Thymus (tissue), 11 donors: ENCODE measurements at regions not wholly inside any gene's neighbourhood (a gene's known extent, or its start where the extent isn't known, plus 50 kb on each side); places are given as distances from the start of the nearest gene placed in this dataset.

ENCODE experiments used
- DNase-seq, 9 donors: peaks; one replicate each; pipeline ENCODE4 v3.0.0-alpha.2; 2013; ENCODE audit warnings: low spot score in 9 of 9, low read depth in 6 of 9, missing footprints in 1 of 9
- H3K27ac ChIP-seq, 2 donors: one replicate each; pipeline ENCODE4 v1.5.1; 2013; ENCODE audit warnings: control low read depth in 1 of 2, low read depth in 1 of 2, low read length in 1 of 2, mild to moderate bottlenecking in 1 of 2, moderate library complexity in 1 of 2
- H3K27me3 ChIP-seq, 2 donors: one replicate each; pipeline ENCODE4 v1.5.1; 2013; ENCODE audit warnings: low read length in 1 of 2; ENCODE audit not compliant: control insufficient read depth in 2 of 2, insufficient read depth in 1 of 2
- H3K36me3 ChIP-seq, 2 donors: one replicate each; pipeline ENCODE4 v1.5.1; 2013; ENCODE audit warnings: low read length in 1 of 2, mild to moderate bottlenecking in 1 of 2, moderate library complexity in 1 of 2; ENCODE audit not compliant: control insufficient read depth in 2 of 2, insufficient read depth in 2 of 2
- H3K4me1 ChIP-seq, 2 donors: one replicate each; pipeline ENCODE4 v1.5.1; 2013; ENCODE audit warnings: low read length in 2 of 2; ENCODE audit not compliant: control insufficient read depth in 2 of 2, insufficient read depth in 2 of 2
- H3K4me3 ChIP-seq, 2 donors: one replicate each; pipeline ENCODE4 v1.5.1; 2013; ENCODE audit warnings: low read length in 2 of 2, control low read depth in 1 of 2, mild to moderate bottlenecking in 1 of 2
- H3K9me3 ChIP-seq, 2 donors: one replicate each; pipeline ENCODE4 v1.5.1; 2013; ENCODE audit warnings: low read length in 1 of 2, mild to moderate bottlenecking in 1 of 2; ENCODE audit not compliant: control insufficient read depth in 2 of 2, insufficient read depth in 1 of 2
- WGBS: extraction: QIAGEN DNeasy Blood & Tissue Kit; methylation state at CpG from one replicate; pipeline ENCODE4 v1.1.7; 2013; 5-methylcytosine and 5-hydroxymethylcytosine counted together
- donor health status: healthy.

DNA sequence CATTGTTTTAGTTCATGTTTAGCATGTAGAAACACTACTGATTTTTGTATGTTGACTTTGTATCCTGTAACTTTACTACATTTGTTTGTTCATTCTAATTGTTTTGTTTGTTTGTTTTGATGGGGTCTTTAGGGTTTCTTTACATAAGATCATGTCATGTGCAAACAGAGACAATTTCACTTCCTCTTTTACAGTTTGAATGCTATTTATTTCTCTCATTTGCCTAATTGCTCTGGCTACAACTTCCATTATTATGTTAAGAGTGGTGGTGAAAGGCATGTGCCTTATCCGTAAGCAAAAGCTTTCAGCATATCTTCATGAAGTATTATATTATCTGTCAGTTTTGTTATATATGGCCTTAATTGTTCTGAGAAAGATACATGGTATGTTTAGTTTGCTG is 571.1 kb downstream of the PCDH7 start:
- 94% methylated on average over 1 of the region's 1 CpG for WGBS
- peaks cover 0 to 3% of the 10 kb centered on the region in 2 donors for H3K9me3 ChIP-seq
- H3K4me3 ChIP-seq: no peak overlapping the region
- no peaks in the 10 kb centered on the region for H3K27me3 ChIP-seq
- H3K4me1 ChIP-seq: no peaks in the 10 kb centered on the region
- no peak overlapping the region for H3K27ac ChIP-seq
- no peak for DNase-seq
- H3K36me3 ChIP-seq: no peaks in the 10 kb centered on the region

DNA sequence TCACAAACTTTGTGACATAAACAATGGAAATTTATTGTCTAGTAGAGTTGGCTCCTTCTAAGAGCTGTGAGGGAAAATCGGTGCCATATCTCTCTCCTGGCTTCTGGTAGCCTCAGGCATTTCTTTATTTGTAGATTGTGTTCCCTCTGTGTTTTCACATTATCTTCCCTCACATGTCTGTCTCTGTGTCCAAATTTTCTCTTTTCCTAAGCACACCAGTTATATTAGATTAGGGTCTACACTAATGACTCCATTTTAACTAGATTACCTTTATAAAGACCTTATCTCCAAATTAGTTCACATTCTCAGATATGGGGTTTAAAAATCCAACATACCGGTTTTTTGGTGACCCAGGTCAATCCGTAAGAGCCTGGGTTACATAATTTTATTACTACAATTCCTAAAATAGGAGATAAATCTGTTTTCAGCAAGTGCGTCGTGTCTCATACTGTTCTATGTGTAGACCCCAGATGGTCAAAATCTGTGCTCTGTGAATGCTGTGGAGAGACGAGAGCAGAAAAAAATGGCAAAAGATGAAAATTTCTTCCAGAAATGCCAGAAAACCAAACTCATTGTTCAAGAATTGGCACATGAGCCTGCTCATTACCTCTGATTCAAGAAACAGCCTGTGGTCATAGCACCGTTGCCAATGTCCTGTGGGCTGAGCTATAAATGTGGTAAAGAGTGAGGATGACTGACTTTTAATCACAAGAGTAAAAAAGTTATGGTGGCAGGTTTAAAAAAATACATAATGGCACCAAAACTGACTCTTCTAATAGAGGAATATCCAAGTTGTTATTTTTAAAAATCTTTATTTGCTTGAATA is 574.7 kb downstream of the PCDH7 start:
- no peak overlapping the region for H3K27ac ChIP-seq
- no peaks in the 10 kb centered on the region for H3K4me1 ChIP-seq
- H3K9me3 ChIP-seq: no peaks in the 10 kb centered on the region
- H3K27me3 ChIP-seq: no peaks in the 10 kb centered on the region
- no peak overlapping the region for H3K4me3 ChIP-seq
- H3K36me3 ChIP-seq: no peaks in the 10 kb centered on the region
- 87% methylated on average over 7 of the region's 7 CpGs for WGBS
- DNase-seq: no peak

DNA sequence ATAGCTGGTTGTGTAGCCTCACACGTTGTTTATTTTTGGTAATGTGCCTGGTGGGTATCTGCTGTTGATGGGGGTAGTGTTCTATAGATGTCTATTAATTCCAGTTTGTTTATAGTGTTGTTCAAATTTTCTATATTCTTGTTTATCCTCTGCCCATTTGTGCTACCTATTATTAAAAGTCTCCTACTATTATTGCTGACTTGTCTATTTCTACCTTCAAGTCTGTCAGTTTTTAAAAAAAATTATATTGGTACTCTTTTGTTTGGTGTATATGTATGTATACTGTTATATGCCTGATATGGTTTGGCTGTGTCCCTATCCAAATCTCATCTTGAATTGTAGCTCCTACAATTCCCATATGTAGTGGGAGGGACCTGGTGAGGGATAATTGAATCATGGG is 578.6 kb downstream of the PCDH7 start:
- H3K27me3 ChIP-seq: no peaks in the 10 kb centered on the region
- no peaks in the 10 kb centered on the region for H3K9me3 ChIP-seq
- WGBS: 57% methylated on average over 1 of the region's 1 CpG
- H3K27ac ChIP-seq: no peak overlapping the region
- H3K36me3 ChIP-seq: no peaks in the 10 kb centered on the region
- no peak overlapping the region for H3K4me3 ChIP-seq
- no peak for DNase-seq
- H3K4me1 ChIP-seq: no peaks in the 10 kb centered on the region

DNA sequence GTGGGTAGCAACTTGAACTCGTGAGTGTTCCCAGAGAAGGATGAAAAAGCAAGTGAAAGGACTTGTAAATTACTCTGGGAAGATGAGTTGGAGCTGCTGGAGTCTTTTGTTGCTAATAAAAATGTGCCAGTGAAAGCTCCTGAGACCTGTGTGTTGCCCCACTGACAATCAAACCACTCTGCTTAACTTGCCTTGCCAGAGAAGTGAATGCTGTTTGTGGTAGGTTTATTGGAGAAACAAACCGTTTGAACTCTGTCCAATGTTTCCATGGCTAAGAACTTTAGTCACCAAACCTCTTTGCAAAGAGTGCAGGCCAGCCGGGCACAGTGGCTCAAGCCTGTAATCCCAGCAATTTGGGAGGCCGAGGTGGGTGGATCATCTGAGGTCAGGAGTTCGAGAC is 586.9 kb downstream of the PCDH7 start:
- Histone ChIP-seq H3K9me3 (no peaks in the 10 kb centered on the region), H3K4me3 (no peak overlapping the region), H3K27me3 (no peaks in the 10 kb centered on the region), H3K4me1 (no peaks in the 10 kb centered on the region), H3K36me3 (no peaks in the 10 kb centered on the region), H3K27ac (no peak overlapping the region)
- WGBS: 88% methylated on average over 5 of the region's 5 CpGs
- DNase-seq: no peak

DNA sequence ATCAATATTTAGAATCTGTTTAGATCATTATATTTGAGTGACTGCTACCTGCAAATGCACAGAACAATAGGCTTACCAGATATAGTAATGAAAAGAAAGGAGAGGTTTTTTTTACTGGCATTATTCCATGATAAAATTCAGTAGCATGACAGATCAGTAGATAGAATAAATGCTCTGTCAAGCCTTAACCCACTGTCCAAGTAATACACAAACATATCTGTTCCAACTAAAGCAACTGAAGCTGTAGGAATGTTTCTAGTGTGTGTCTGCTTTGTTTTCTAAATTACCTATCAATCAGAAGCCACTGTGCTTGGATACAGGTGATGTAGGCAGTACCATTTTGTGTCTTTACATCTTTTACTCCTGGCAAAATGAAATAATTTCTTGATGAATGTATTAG is 604.6 kb downstream of the PCDH7 start:
- H3K36me3 ChIP-seq: no peaks in the 10 kb centered on the region
- no peak for DNase-seq
- no peaks in the 10 kb centered on the region for H3K9me3 ChIP-seq
- H3K27ac ChIP-seq: no peak overlapping the region
- no peak overlapping the region for H3K4me3 ChIP-seq
- H3K4me1 ChIP-seq: no peaks in the 10 kb centered on the region
- H3K27me3 ChIP-seq: no peaks in the 10 kb centered on the region

DNA sequence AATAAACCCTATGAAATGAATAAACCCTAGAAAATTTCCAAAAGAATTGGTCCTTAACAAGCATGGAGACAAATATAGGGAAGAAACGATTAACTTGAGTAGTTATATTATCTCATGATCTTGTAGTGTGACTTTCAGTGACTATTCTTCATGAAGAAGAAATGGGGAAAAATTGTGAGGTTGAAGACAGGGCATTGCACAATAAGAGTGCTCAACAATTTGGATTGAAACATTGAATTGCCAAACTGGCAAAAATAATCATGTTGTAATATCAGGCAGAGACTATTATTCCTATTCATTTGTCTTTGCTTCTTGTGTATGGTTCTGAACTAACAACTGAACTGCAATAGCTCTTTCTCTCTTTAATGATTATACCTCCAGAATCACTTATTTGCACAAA is 605.1 kb downstream of the PCDH7 start:
- Histone ChIP-seq H3K4me1 (no peaks in the 10 kb centered on the region), H3K27me3 (no peaks in the 10 kb centered on the region), H3K27ac (no peak overlapping the region), H3K4me3 (no peak overlapping the region), H3K36me3 (no peaks in the 10 kb centered on the region), H3K9me3 (no peaks in the 10 kb centered on the region)
- no peak for DNase-seq
- WGBS: 85% methylated on average over 1 of the region's 1 CpG

DNA sequence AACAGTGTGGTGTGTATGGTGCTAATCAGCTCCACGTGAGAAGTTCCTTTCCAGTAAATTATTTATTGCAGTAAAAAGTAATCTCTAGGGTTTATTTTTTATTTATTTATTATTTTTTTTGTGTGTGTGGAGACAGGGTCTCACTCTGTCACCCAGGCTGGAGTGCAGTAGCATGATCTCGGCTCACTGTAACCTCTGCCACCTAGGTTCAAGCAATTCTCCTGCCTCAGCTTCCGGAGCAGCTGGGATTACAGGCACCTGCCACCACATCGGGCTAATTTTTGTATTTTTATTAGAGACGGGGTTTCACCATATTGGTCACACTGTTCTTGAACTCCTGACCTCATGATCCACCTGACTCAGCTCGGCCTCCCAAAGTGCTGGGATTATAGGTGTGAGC is 606.9 kb downstream of the PCDH7 start:
- Histone ChIP-seq H3K36me3 (no peaks in the 10 kb centered on the region), H3K9me3 (peaks cover 0 to 2% of the 10 kb centered on the region in 2 donors), H3K4me1 (no peaks in the 10 kb centered on the region), H3K4me3 (no peak overlapping the region), H3K27me3 (no peaks in the 10 kb centered on the region), H3K27ac (no peak overlapping the region)
- WGBS: 92% methylated on average over 6 of the region's 6 CpGs
- DNase-seq: no peak

- no peak overlapping the region for H3K27ac ChIP-seq
- 65% methylated on average over 1 of the region's 1 CpG for WGBS
- DNase-seq: no peak
- no peaks in the 10 kb centered on the region for H3K27me3 ChIP-seq
- no peaks in the 10 kb centered on the region for H3K4me1 ChIP-seq
- H3K36me3 ChIP-seq: no peaks in the 10 kb centered on the region
- H3K4me3 ChIP-seq: no peak overlapping the region
- peaks cover 0 to 2% of the 10 kb centered on the region in 2 donors for H3K9me3 ChIP-seq
These were observed 608.8 kb downstream of the PCDH7 start for GRCh38 chr4:31328932-31329331.

GRCh38 chr4:31334086-31334910 is 614.1 kb downstream of the PCDH7 start:
- no peaks in the 10 kb centered on the region for H3K4me1 ChIP-seq
- peaks cover 0 to 2% of the 10 kb centered on the region in 2 donors for H3K9me3 ChIP-seq
- H3K4me3 ChIP-seq: no peak overlapping the region
- no peaks in the 10 kb centered on the region for H3K36me3 ChIP-seq
- H3K27ac ChIP-seq: no peak overlapping the region
- H3K27me3 ChIP-seq: no peaks in the 10 kb centered on the region
- WGBS: 92% methylated on average over 2 of the region's 2 CpGs
- DNase-seq: no peak
